Breast epithelium (tissue), 4 donors: ENCODE measurements at regions not wholly inside any gene's neighbourhood (a gene's known extent, or its start where the extent isn't known, plus 50 kb on each side); places are given as distances from the start of the nearest gene placed in this dataset.
"Not testable (repeated sequence)": the region's sequence is repeated elsewhere in the genome, so short reads cannot be mapped to it uniquely, and the experiment has no call there.

Experiments used
- DNase-seq, 2 donors: peaks; one replicate each; pipeline ENCODE4 v3.0.0-alpha.2; 2019; ENCODE audit warnings: low spot score in 2 of 2
- H3K27ac ChIP-seq, 2 donors: fragments of 200-600 bp; sonication (generic) in 1 of 2; one replicate each; pipeline ENCODE4 v1.5.1; 2016 to 2019; ENCODE audit warnings: mild to moderate bottlenecking in 1 of 2
- H3K27me3 ChIP-seq, 2 donors: fragments of 200-600 bp; sonication (generic) in 1 of 2; one replicate each; pipeline versions ENCODE4 v1.5.1 to v1.6.0; 2017 to 2019; ENCODE audit warnings: control low read depth in 1 of 2, mild to moderate bottlenecking in 1 of 2
- H3K36me3 ChIP-seq: fragments of 200-600 bp; one replicate; pipeline ENCODE4 v1.5.1; 2019
- H3K4me1 ChIP-seq, 2 donors: fragments of 200-600 bp; sonication (generic); one replicate each; pipeline ENCODE4 v1.5.1; 2016 to 2019; ENCODE audit warnings: control low read depth in 1 of 2
- H3K4me3 ChIP-seq, 3 donors: fragments of 200-600 bp; sonication (generic); 1 replicate in 2 of 3; 2 replicates in 1 of 3; pipeline ENCODE4 v1.5.1; 2016 to 2019; ENCODE audit warnings: mild to moderate bottlenecking in 3 of 3, moderate library complexity in 2 of 3
- H3K9me3 ChIP-seq, 2 donors: fragments of 200-600 bp; sonication (generic) in 1 of 2; one replicate each; pipeline ENCODE4 v1.5.1; 2016 to 2019; ENCODE audit warnings: control low read depth in 1 of 2
- POLR2A ChIP-seq: fragments of 450-650 bp; IDR thresholded peaks from one replicate; pipeline ENCODE4 v1.6.1; 2016; ENCODE audit warnings: antibody characterized with exemption, mild to moderate bottlenecking, moderate library complexity
- POLR2AphosphoS5 ChIP-seq, 3 donors: sonication (generic); formaldehyde crosslinking; IDR thresholded peaks; one replicate each; pipeline ENCODE4 v1.6.1; 2017; ENCODE audit warnings: antibody characterized with exemption in 3 of 3
- intact Hi-C: fragments of 100-400 bp; cut with DNase I; formaldehyde crosslinking; loops from one replicate; pipeline ENCODE4 v1.15.1; 2023; ENCODE audit warnings: low total_unique reads
- TF ChIP-seq, protein P1 (sequence below), 3 donors: fragments of 450-650 bp; IDR thresholded peaks; one replicate each; pipeline ENCODE4 v1.5.1; 2016 to 2017; ENCODE audit warnings: antibody characterized with exemption in 3 of 3, mild to moderate bottlenecking in 3 of 3, moderate library complexity in 3 of 3

DNA sequence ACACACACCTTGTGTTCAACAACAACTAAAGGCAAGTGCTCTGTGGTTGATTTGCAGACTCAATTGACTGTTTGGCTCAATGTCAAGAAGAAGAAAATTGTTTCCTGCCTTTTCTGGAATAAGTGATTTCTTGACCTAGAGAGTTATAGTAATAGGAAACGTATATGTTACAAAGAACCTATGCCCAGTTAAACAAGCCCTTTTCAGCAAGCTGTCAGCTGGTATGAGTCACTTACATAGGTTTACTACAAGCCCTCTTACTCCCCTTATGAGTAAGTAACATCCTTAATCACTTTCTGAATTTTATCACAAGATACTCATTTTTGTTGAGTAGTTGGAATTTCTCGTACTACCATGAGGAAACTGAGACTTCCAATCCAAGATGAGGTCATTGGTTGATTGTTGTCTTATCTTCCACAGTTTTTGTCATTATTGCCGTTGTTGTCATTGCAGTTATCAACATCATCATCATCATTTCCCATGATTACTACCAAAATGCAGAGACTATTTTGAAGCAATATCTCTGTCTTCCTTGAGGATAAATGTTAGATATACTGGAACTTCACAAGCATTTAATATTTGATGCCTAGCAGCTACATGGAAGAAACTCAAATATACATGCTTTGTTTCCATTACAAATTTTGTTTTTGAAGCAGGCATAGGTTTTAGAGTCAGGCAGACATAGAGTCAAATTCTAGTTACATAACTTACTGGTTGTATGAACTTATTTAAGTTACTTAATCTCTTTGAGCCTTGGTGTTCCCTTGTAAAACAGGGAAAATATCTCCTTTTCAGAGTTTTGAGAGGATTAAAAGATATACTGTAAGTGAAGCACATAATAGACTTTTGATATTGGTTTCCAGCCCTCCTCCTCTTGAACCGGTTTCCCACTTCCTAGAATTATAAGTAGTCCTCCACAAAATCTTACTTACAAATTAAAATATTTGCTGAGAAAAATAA, 106.0 kb downstream of the RAP2A start:
- Histone ChIP-seq H3K27me3 (no peaks in the 10 kb centered on the region), H3K4me3 (no peak overlapping the region), H3K27ac (no peak overlapping the region), H3K4me1 (no peaks in the 10 kb centered on the region), H3K36me3 (no peaks in the 10 kb centered on the region), H3K9me3 (no peaks in the 10 kb centered on the region)
- TF ChIP-seq POLR2AphosphoS5 (IDR thresholded peaks at IDR 0.05) (no peak), POLR2A (no peak)
- TF ChIP-seq, protein P1, sequence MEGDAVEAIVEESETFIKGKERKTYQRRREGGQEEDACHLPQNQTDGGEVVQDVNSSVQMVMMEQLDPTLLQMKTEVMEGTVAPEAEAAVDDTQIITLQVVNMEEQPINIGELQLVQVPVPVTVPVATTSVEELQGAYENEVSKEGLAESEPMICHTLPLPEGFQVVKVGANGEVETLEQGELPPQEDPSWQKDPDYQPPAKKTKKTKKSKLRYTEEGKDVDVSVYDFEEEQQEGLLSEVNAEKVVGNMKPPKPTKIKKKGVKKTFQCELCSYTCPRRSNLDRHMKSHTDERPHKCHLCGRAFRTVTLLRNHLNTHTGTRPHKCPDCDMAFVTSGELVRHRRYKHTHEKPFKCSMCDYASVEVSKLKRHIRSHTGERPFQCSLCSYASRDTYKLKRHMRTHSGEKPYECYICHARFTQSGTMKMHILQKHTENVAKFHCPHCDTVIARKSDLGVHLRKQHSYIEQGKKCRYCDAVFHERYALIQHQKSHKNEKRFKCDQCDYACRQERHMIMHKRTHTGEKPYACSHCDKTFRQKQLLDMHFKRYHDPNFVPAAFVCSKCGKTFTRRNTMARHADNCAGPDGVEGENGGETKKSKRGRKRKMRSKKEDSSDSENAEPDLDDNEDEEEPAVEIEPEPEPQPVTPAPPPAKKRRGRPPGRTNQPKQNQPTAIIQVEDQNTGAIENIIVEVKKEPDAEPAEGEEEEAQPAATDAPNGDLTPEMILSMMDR (IDR thresholded peaks at IDR 0.05): no peak
- intact Hi-C loops: no loop called here
- DNase-seq: no peak

DNA sequence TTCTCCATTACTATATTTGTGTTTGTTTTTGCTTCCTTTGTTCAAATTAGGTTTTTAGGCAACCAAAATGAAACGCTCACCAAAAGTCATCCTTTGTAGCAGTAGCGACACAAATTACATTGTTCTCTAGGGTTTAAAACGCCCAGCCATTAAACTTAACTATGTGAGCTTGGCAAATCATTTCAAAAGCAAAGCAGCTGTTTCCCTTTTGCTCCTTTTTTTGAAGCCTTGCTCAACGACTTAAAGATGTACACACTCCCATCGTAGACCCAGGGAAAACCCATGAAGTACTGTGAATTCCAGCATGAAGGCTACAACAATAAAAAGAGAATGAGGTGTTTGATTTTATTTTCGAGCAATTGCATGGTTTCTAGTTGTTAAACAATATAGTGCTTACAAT, 106.7 kb downstream of the RAP2A start:
- no peak overlapping the region for H3K27ac ChIP-seq
- intact Hi-C loops: no loop called here
- H3K27me3 ChIP-seq: no peaks in the 10 kb centered on the region
- no peaks in the 10 kb centered on the region for H3K4me1 ChIP-seq
- no peaks in the 10 kb centered on the region for H3K36me3 ChIP-seq
- no peak overlapping the region for H3K4me3 ChIP-seq
- no peaks in the 10 kb centered on the region for H3K9me3 ChIP-seq
- TF ChIP-seq POLR2A (no peak), POLR2AphosphoS5 (IDR thresholded peaks at IDR 0.05) (no peak)
- TF ChIP-seq, protein P1 (IDR thresholded peaks at IDR 0.05): no peak
- DNase-seq: no peak

DNA sequence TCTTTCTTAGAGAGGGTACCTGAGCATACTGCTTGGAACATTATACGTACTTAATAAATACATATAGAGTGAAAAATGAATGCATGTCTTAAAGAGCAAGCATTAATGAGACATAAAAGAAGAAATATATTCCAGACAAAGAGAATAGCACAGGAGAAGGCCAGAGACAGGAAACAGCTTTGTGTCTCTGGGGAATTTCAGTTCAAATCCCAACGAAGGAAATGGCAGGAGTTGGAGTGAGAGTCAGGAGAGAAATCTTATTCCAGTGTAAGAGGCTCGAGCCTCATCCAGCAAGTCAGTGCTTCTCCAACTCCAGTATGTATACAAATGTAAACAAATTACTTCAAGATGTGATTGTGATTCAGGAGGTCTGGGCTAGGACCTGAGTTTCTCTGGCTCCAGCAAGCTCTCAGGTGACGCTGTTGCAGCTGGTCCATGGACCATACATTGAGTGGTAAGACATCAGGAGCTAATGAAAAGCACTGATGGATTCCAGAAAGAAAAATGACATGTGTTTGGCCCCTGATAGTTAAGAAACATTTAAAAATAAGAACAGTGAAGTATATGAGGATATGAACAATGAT, 108.2 kb downstream of the RAP2A start:
- no peaks in the 10 kb centered on the region for H3K27me3 ChIP-seq
- H3K27ac ChIP-seq: no peak overlapping the region
- H3K36me3 ChIP-seq: no peaks in the 10 kb centered on the region
- TF ChIP-seq POLR2A: no peak
- DNase-seq: no peak
- H3K9me3 ChIP-seq: no peaks in the 10 kb centered on the region
- no peaks in the 10 kb centered on the region for H3K4me1 ChIP-seq
- no peak overlapping the region for H3K4me3 ChIP-seq
- intact Hi-C loops: no loop called here

DNA sequence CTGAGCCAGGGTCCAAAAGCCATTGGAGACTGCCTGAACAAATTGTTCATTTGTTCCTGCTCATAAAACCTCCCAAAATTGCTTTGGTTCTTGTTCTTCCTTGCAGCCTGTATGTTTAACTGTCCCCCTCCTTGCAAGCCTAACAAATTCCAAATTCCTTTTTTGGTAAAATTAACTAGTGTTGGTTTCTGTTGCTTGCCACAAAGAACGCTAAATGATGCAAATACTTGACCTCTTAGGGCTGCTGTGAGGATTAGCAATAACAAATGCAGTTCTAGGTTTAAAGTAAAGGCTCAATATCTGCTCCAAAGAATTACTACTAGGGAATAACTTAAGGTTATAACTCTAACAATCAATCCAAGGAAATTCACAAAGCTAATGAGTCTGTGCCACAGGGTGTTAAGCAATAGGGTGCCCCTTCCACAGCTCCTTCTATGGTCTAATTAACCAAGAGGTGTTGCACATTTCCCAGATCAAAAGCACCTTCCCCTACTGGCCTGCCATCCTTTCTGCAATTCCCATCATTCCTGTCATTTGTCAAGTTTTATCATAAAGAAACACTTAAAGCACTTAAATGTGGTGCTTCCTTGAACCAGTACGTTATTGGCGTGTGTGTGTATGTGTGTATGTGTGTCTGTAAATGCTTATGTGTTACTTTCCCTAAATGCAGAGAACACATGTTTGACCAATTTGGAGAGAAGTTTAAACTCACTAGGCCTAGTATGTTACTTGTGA, 110.2 kb downstream of the RAP2A start:
- H3K4me1 ChIP-seq: no peaks in the 10 kb centered on the region
- H3K4me3 ChIP-seq: no peak overlapping the region
- H3K36me3 ChIP-seq: no peaks in the 10 kb centered on the region
- TF ChIP-seq, protein P1 (IDR thresholded peaks at IDR 0.05): no peak
- TF ChIP-seq POLR2AphosphoS5 (IDR thresholded peaks at IDR 0.05): no peak
- TF ChIP-seq POLR2A: no peak
- intact Hi-C loops: no loop called here
- no peaks in the 10 kb centered on the region for H3K27me3 ChIP-seq
- no peak for DNase-seq
- no peaks in the 10 kb centered on the region for H3K9me3 ChIP-seq
- no peak overlapping the region for H3K27ac ChIP-seq

DNA sequence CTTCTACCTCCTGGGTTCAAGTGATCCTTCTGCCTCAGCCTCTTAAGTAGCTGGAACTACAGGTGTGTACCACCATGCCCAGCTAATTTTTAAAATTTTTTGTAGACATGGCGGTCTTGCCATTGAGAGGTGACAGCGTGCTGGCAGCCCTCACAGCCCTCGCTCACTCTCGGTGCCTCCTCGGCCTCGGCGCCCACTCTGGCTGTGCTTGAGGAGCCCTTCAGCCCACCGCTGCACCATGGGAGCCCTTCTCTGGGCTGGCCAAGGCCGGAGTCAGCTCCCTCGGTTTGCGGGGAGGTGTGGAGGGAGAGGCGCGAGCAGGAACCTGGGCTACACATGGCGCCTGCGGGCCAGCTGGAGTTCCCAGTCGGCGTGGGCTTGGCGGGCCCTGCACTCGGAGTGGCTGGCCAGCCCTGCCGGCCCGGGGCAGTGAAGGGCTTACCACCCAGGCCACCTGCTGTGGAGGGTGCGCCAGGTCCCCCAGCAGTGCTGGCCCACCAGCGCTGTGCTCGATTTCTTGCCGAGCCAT, 111.1 kb downstream of the RAP2A start:
- intact Hi-C loops, H3K36me3 ChIP-seq, H3K9me3 ChIP-seq, DNase-seq, H3K4me3 ChIP-seq, H3K27ac ChIP-seq, H3K4me1 ChIP-seq, H3K27me3 ChIP-seq: not testable (repeated sequence)
